ENCODE measurements at regions not wholly inside any gene's neighbourhood (a gene's known extent, or its start where the extent isn't known, plus 50 kb on each side); places are given as distances from the start of the nearest gene placed in this dataset.

DNA sequence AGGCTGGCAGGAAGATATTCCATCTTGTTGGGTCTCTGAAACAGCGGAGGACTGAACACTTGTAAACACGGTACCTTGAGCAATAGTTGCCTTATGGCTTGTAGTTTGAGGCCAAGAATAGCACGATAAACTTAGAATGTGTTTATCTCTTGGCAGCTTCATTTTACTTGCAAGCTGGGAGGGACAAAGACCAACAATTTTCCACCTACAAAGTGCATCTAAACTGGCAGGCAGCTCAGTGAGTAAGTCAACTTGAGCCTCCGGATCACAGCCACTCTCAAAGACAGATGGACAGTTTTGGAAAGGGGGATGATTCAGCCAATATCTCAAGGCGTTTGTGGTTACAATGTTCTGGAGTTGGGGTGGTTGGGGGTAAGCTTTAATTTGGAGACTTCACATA is 652.6 kb downstream of the CETN3 start:
- TF ChIP-seq, protein P1, sequence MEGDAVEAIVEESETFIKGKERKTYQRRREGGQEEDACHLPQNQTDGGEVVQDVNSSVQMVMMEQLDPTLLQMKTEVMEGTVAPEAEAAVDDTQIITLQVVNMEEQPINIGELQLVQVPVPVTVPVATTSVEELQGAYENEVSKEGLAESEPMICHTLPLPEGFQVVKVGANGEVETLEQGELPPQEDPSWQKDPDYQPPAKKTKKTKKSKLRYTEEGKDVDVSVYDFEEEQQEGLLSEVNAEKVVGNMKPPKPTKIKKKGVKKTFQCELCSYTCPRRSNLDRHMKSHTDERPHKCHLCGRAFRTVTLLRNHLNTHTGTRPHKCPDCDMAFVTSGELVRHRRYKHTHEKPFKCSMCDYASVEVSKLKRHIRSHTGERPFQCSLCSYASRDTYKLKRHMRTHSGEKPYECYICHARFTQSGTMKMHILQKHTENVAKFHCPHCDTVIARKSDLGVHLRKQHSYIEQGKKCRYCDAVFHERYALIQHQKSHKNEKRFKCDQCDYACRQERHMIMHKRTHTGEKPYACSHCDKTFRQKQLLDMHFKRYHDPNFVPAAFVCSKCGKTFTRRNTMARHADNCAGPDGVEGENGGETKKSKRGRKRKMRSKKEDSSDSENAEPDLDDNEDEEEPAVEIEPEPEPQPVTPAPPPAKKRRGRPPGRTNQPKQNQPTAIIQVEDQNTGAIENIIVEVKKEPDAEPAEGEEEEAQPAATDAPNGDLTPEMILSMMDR (IDR thresholded peaks at IDR 0.05): no peak
- TF ChIP-seq POLR2A (IDR thresholded peaks at IDR 0.05): no peak
- TF ChIP-seq POLR2AphosphoS5 (IDR thresholded peaks at IDR 0.05): peak; percentile 36
